Progenitor cell of endocrine pancreas (in vitro differentiated cells): ENCODE measurements at regions not wholly inside any gene's neighbourhood (a gene's known extent, or its start where the extent isn't known, plus 50 kb on each side); places are given as distances from the start of the nearest gene placed in this dataset.
A peak's percentile ranks its signal among the peaks of the same experiment; 100 is the strongest.

ENCODE experiments used
- DNase-seq: peaks from one replicate; pipeline ENCODE4 v3.0.0; 2021; ENCODE audit warnings: low spot score; ENCODE audit not compliant: unreplicated experiment
- H3K27ac Mint-ChIP-seq: 2 replicates; pipeline ENCODE4 v1.8.0; 2021; ENCODE audit warnings: mild to moderate bottlenecking, moderate library complexity, mixed read lengths
- H3K27me3 Mint-ChIP-seq: 2 replicates; pipeline ENCODE4 v1.8.0; 2021; ENCODE audit warnings: mixed read lengths
- H3K36me3 Mint-ChIP-seq: 2 replicates; pipeline ENCODE4 v1.8.0; 2022; ENCODE audit warnings: mixed read lengths; ENCODE audit not compliant: insufficient read depth
- H3K4me1 Mint-ChIP-seq: 2 replicates; pipeline ENCODE4 v1.8.0; 2021; ENCODE audit warnings: low read depth, mixed read lengths
- H3K4me3 Mint-ChIP-seq: 2 replicates; pipeline ENCODE4 v1.8.0; 2021; ENCODE audit warnings: low read depth, mild to moderate bottlenecking, moderate library complexity, mixed read lengths
- H3K9me3 Mint-ChIP-seq: 2 replicates; pipeline ENCODE4 v1.8.0; 2021; ENCODE audit warnings: low read depth, mixed read lengths
- CTCF ChIP-seq: fragments of 200-600 bp; sonication (generic); IDR thresholded peaks from one replicate; pipeline ENCODE4 v1.5.0; 2021; ENCODE audit warnings: antibody characterized with exemption, mild to moderate bottlenecking; ENCODE audit not compliant: unreplicated experiment

- Mint-ChIP-seq H3K36me3 (no peaks in the 10 kb centered on the region), H3K27ac (peak overlapping the region; percentile 79), H3K9me3 (no peaks in the 10 kb centered on the region), H3K4me3 (peak overlapping the region; percentile 91), H3K4me1 (peaks cover 3% of the 10 kb centered on the region), H3K27me3 (peaks cover 23% of the 10 kb centered on the region)
- DNase-seq = peak; percentile 87
- TF ChIP-seq CTCF = peak; percentile 28
Observed at GRCh38 chr5:14011089-14012020, 66.9 kb upstream of the DNAH5 start.

GRCh38 chr5:14009575-14009974 is 65.1 kb upstream of the DNAH5 start:
- peaks cover 26% of the 10 kb centered on the region for H3K27me3 Mint-ChIP-seq
- no peaks in the 10 kb centered on the region for H3K9me3 Mint-ChIP-seq
- DNase-seq = no peak
- no peak for TF ChIP-seq CTCF
- no peak overlapping the region for H3K4me3 Mint-ChIP-seq
- no peaks in the 10 kb centered on the region for H3K36me3 Mint-ChIP-seq
- H3K4me1 Mint-ChIP-seq = peaks cover 3% of the 10 kb centered on the region
- H3K27ac Mint-ChIP-seq = no peak overlapping the region

- H3K36me3 Mint-ChIP-seq = no peaks in the 10 kb centered on the region
- no peak overlapping the region for H3K27ac Mint-ChIP-seq
- H3K9me3 Mint-ChIP-seq = no peaks in the 10 kb centered on the region
- H3K4me3 Mint-ChIP-seq = no peak overlapping the region
- no peak for DNase-seq
- H3K27me3 Mint-ChIP-seq = peaks cover 19% of the 10 kb centered on the region
- H3K4me1 Mint-ChIP-seq = peaks cover 3% of the 10 kb centered on the region
- TF ChIP-seq CTCF = no peak
Observed at GRCh38 chr5:14008819-14009311, 64.4 kb upstream of the DNAH5 start.

GRCh38 chr5:14006823-14007520 is 62.5 kb upstream of the DNAH5 start:
- TF ChIP-seq CTCF = peak; percentile 6
- Mint-ChIP-seq H3K27ac (no peak overlapping the region), H3K4me1 (peaks cover 3% of the 10 kb centered on the region), H3K9me3 (no peaks in the 10 kb centered on the region), H3K4me3 (no peak overlapping the region), H3K27me3 (peaks cover 16% of the 10 kb centered on the region), H3K36me3 (no peaks in the 10 kb centered on the region)
- no peak for DNase-seq

GRCh38 chr5:14004598-14005394 is 60.3 kb upstream of the DNAH5 start:
- no peaks in the 10 kb centered on the region for H3K36me3 Mint-ChIP-seq
- no peak for DNase-seq
- H3K4me3 Mint-ChIP-seq = no peak overlapping the region
- H3K4me1 Mint-ChIP-seq = no peaks in the 10 kb centered on the region
- H3K9me3 Mint-ChIP-seq = peaks cover 3% of the 10 kb centered on the region
- TF ChIP-seq CTCF = no peak
- no peak overlapping the region for H3K27ac Mint-ChIP-seq
- H3K27me3 Mint-ChIP-seq = peaks cover 16% of the 10 kb centered on the region
